HG02571 (cell line): ENCODE measurements at regions not wholly inside any gene's neighbourhood (a gene's known extent, or its start where the extent isn't known, plus 50 kb on each side); places are given as distances from the start of the nearest gene placed in this dataset.
A peak's percentile ranks its signal among the peaks of the same experiment; 100 is the strongest.

Experiments
- ATAC-seq: cut with Tn5 transposase; IDR thresholded peaks from one replicate; pipeline ENCODE4 v1.9.1; 2021; ENCODE audit warnings: mild to moderate bottlenecking, moderate library complexity; ENCODE audit not compliant: unreplicated experiment

DNA sequence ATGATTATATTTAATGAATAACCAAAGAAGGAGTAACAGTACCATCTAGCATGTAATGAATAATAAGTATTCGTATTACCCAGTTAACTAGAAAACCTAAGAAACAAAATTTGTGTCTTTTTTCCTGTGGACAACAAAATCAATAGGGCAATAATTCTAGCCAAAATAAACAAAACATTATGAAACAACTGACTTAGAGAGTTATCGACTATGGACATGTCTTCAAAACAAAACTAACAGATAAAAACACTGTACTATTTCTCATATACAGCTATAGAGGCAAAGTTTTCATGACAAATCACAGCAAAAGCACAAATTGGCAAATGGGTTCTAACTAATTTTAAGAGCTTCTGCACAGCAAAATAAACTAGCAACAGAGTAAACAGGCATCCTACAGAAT is 224.1 kb downstream of the ALX1 start:
- no peak for ATAC-seq

GRCh38 chr12:85504624-85505023 is 224.6 kb downstream of the ALX1 start:
- no peak for ATAC-seq

DNA sequence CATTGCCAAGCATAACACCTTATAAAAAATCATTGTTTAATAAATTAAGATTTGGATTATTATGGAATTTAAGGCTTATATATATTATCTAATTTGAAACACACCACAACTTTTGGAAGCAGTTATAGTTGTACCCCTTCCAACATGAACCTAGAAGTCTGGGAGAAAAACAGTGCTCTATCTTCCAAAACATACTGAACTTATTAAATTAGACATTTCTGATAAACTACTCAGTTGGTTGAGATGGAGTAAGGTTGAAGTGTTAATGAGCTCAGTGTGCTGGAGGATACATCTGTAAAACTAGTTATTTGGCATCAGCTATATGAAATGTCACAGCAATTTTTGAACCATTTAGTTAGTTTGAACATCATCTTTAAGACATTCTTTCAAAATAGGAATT is 227.4 kb downstream of the ALX1 start:
- no peak for ATAC-seq

- ATAC-seq: no peak
Observed at GRCh38 chr12:85509081-85509856, 229.2 kb downstream of the ALX1 start.

DNA sequence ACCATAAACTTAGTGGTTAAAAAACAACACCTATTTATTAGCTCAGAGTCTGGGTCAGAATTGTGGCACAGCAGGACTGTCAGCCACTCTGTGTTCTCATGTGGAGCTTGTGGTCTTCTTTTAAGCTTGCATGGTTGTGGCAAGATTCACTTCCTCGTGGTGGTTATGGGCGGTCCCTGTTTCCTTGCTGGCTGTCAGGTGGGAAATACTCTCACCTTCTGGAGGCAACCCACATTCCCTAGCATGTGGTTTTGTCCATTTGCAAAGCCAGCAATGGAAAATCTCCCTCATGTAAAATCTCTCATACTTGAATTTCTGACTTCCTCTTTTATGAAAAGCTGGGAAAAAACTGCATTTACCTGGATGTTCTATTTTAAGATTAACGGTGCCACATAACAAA is 229.8 kb downstream of the ALX1 start:
- peak; percentile 81 for ATAC-seq

GRCh38 chr12:85516039-85516438 is 236.0 kb downstream of the ALX1 start:
- ATAC-seq: no peak

DNA sequence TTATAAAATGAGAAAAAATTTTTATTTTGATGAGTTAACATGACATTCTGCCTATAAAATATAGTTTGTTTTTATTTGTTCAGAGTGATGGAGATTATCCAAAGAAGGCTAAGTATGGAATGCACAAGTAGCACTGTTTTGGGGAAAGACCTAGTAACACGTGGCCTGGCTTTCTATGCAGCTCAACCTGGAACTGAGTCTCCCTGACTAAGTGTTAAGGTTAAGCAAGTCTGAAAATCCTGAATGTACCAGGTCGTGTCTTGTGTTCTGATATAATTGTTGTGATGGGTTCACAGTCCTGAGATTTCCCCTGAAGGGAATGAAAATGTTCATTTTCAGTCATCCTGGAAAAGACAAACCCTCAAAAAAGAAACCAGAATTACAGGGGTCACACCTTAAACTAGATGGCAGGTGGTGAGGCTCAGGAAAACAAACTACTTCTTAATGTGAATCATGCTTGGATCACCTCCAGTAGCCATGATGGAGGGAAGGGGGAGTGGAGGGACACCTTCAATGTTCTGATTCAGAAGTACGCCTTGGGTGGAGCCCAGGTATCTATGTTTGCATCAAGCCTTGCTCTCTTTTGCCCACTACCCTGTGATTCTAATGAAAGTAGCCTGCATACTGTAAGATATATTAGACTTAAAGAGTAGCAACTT is 236.8 kb downstream of the ALX1 start:
- no peak for ATAC-seq

- ATAC-seq: no peak
Observed at GRCh38 chr12:85519163-85519562, 239.1 kb downstream of the ALX1 start.

DNA sequence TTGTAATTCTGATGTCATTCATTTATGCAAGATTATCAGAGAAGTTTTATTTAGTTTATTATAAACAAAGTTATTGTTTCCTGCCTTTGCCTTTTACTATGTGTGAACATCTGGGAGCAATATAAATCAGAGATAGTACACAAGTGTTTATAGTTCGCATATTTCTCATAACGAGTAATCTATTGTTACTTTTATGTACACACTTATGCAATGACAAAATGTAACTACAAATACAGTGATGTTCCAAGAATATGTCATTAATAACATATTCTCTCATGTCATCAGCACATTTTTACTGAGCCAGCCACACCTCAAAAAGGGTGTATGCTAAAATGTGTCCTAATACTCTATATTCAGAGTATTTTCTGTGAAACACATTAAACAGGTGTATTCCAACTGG is 243.2 kb downstream of the ALX1 start:
- no peak for ATAC-seq

- peak; percentile 71 for ATAC-seq
Observed at GRCh38 chr12:85527192-85527591, 247.2 kb downstream of the ALX1 start.

GRCh38 chr12:85529896-85530295 is 249.9 kb downstream of the ALX1 start:
- no peak for ATAC-seq

GRCh38 chr12:85530456-85530855 is 250.4 kb downstream of the ALX1 start:
- no peak for ATAC-seq

DNA sequence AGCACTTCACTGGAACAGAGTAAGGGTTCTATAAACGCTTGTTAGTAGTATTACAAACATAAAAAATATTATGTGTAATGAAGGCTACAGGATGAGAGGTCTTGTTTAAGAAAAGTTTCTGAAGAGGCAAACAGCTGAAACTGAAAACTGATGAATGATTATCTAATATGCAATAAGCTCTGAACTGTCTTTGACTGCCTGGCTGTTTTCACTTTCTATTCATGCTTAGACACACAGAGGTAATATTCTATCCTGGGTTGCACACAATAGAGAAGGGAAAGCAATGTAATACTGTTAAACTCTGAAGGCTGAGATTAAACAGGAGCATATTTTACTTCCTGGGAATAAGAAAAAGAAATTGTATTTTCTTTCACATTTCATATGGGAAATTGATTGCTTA is 251.3 kb downstream of the ALX1 start:
- ATAC-seq: peak; percentile 95

DNA sequence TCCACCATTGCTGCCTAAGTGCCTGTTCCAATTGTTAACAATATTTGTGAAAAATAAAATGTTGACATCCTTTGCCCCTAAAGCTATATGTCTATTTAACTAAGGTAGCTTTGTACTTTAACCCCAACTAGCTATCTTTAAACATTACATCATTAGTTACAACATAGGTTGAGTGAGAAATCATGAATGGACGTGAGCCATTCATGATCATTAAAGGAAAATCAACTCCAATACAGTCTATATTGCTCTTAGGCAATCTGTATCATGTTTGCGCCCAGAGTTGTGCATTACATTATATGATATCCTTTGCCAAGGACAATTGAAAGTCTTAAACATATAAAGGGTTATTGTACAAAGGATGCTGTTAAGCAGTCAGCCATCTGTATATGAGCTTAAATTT is 269.6 kb downstream of the ALX1 start:
- no peak for ATAC-seq

GRCh38 chr12:85550924-85551323 is 270.9 kb downstream of the ALX1 start:
- no peak for ATAC-seq

GRCh38 chr12:85552461-85552860 is 272.4 kb downstream of the ALX1 start:
- ATAC-seq: no peak

DNA sequence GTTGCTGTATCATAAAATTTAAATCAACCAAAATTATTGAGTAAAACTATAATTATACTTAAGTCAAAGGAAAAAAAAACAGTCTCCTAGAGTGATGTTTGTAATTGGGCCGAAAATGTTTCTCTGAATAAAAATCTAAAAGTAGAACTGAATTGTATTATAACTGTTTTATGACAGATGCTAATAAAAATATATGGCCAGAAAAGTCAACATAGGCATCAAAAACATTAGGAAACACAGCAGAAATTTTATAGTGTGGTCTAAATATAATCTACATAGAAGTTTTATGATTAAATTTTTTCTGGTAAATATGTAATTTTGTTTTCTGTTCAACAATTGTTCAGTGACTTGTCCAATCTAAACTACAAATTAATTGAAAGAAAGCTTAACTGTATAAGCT is 277.8 kb downstream of the ALX1 start:
- no peak for ATAC-seq

DNA sequence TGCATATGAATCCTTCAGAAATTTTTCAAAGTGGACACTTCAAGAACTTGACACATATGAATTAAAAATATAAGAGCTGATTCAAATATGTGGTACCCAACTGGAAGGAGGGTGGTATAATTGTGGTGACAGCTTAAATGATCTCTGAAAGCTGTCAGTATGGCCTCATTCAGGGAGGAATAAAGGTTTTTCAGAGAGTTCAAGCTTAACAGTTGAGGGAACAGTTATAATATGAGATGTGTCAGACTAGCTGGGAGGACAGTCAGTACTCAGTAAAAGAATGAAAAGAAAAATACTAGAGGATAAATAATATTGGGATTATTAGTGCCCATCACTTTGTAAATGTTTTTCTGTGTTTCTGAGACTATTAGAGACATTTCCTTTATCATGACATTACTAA is 277.5 kb downstream of the RASSF9 start:
- ATAC-seq: no peak

- ATAC-seq: no peak
Observed at GRCh38 chr12:85559127-85559526, 277.1 kb downstream of the RASSF9 start.

DNA sequence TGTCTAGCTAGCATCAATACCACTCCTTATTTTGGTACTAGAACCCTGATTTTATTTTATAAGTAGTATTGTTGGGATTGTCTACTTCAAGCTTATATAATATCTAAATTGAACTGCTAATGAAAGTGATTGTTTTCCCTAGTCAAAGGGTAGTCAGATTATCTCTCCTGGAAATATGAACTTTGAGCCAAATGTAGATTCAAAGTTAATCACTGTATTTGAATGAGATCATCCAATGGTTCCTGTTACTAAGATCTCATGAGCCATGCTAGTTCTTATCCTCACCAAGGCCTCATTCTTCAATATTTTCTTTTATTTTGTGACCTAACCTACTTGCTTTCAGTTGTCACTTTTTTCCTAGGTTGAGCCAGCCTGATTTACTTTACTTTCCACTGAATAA is 276.7 kb downstream of the RASSF9 start:
- no peak for ATAC-seq

GRCh38 chr12:85562765-85563164 is 273.4 kb downstream of the RASSF9 start:
- ATAC-seq: no peak

GRCh38 chr12:85564786-85565185 is 271.4 kb downstream of the RASSF9 start:
- ATAC-seq: no peak
